ENCODE measurements at regions not wholly inside any gene's neighbourhood (a gene's known extent, or its start where the extent isn't known, plus 50 kb on each side); places are given as distances from the start of the nearest gene placed in this dataset.

GRCh38 chr4:160505724-160506123, 1402.8 kb downstream of the RAPGEF2 start:
- Histone ChIP-seq H3K9ac (no peak overlapping the region), H3K4me2 (ENCODE audit: low read length) (no peak overlapping the region), H3K79me2 (no peaks in the 10 kb centered on the region), H2AFZ (no peak overlapping the region), H3K27me3 (ENCODE audit: control insufficient read depth, insufficient read depth, low read length) (no peaks in the 10 kb centered on the region), H3K36me3 (ENCODE audit: control insufficient read depth, insufficient read depth, low read length) (no peaks in the 10 kb centered on the region), H3K9me3 (ENCODE audit: control insufficient read depth, low read length) (no peaks in the 10 kb centered on the region), H3K4me1 (no peaks in the 10 kb centered on the region), H3K27ac (no peak overlapping the region), H3K4me3 (ENCODE audit: low read depth, low read length) (no peak overlapping the region)
- TF ChIP-seq CTCF (IDR thresholded peaks at IDR 0.05): no peak

- H2AFZ ChIP-seq: no peak overlapping the region
- no peak overlapping the region for H3K9ac ChIP-seq
- no peak overlapping the region for H3K4me2 ChIP-seq (ENCODE audit: low read length)
- no peaks in the 10 kb centered on the region for H3K9me3 ChIP-seq (ENCODE audit: control insufficient read depth, low read length)
- no peaks in the 10 kb centered on the region for H3K4me1 ChIP-seq
- H3K27ac ChIP-seq: no peak overlapping the region
- H3K36me3 ChIP-seq (ENCODE audit: control insufficient read depth, insufficient read depth, low read length): no peaks in the 10 kb centered on the region
- H3K27me3 ChIP-seq (ENCODE audit: control insufficient read depth, insufficient read depth, low read length): no peaks in the 10 kb centered on the region
- no peak for TF ChIP-seq CTCF (IDR thresholded peaks at IDR 0.05)
- H3K79me2 ChIP-seq: no peaks in the 10 kb centered on the region
- no peak overlapping the region for H3K4me3 ChIP-seq (ENCODE audit: low read depth, low read length)
Observed at GRCh38 chr4:160510928-160511327, 1408.0 kb downstream of the RAPGEF2 start.

- Histone ChIP-seq H3K4me3 (ENCODE audit: low read depth, low read length) (no peak overlapping the region), H3K79me2 (no peaks in the 10 kb centered on the region), H3K9ac (no peak overlapping the region), H3K9me3 (ENCODE audit: control insufficient read depth, low read length) (no peaks in the 10 kb centered on the region), H3K4me1 (no peaks in the 10 kb centered on the region), H3K27ac (no peak overlapping the region), H3K4me2 (ENCODE audit: low read length) (no peak overlapping the region), H3K27me3 (ENCODE audit: control insufficient read depth, insufficient read depth, low read length) (no peaks in the 10 kb centered on the region), H2AFZ (no peak overlapping the region), H3K36me3 (ENCODE audit: control insufficient read depth, insufficient read depth, low read length) (no peaks in the 10 kb centered on the region)
- no peak for TF ChIP-seq CTCF (IDR thresholded peaks at IDR 0.05)
Observed at GRCh38 chr4:160514126-160514525, 1411.2 kb downstream of the RAPGEF2 start.

GRCh38 chr4:160523231-160523630, 1420.4 kb downstream of the RAPGEF2 start:
- H3K36me3 ChIP-seq (ENCODE audit: control insufficient read depth, insufficient read depth, low read length): no peaks in the 10 kb centered on the region
- no peak overlapping the region for H3K27ac ChIP-seq
- no peaks in the 10 kb centered on the region for H3K27me3 ChIP-seq (ENCODE audit: control insufficient read depth, insufficient read depth, low read length)
- no peaks in the 10 kb centered on the region for H3K4me1 ChIP-seq
- no peak for TF ChIP-seq CTCF (IDR thresholded peaks at IDR 0.05)
- H3K79me2 ChIP-seq: no peaks in the 10 kb centered on the region
- no peak overlapping the region for H3K9ac ChIP-seq
- H2AFZ ChIP-seq: no peak overlapping the region
- no peak overlapping the region for H3K4me3 ChIP-seq (ENCODE audit: low read depth, low read length)
- no peaks in the 10 kb centered on the region for H3K9me3 ChIP-seq (ENCODE audit: control insufficient read depth, low read length)
- H3K4me2 ChIP-seq (ENCODE audit: low read length): no peak overlapping the region

GRCh38 chr4:160537681-160538080, 1434.8 kb downstream of the RAPGEF2 start:
- Histone ChIP-seq H3K27ac (no peak overlapping the region), H3K9ac (no peak overlapping the region), H3K4me2 (ENCODE audit: low read length) (no peak overlapping the region), H2AFZ (no peak overlapping the region), H3K4me3 (ENCODE audit: low read depth, low read length) (no peak overlapping the region), H3K36me3 (ENCODE audit: control insufficient read depth, insufficient read depth, low read length) (no peaks in the 10 kb centered on the region), H3K27me3 (ENCODE audit: control insufficient read depth, insufficient read depth, low read length) (no peaks in the 10 kb centered on the region), H3K9me3 (ENCODE audit: control insufficient read depth, low read length) (no peaks in the 10 kb centered on the region), H3K79me2 (no peaks in the 10 kb centered on the region), H3K4me1 (no peaks in the 10 kb centered on the region)
- TF ChIP-seq CTCF (IDR thresholded peaks at IDR 0.05): no peak

Data from parathyroid adenoma (tissue), 2 donors.